GM18498 (cell line): ENCODE measurements at regions not wholly inside any gene's neighbourhood (a gene's known extent, or its start where the extent isn't known, plus 50 kb on each side); places are given as distances from the start of the nearest gene placed in this dataset.

ENCODE experiments used
- ATAC-seq: cut with Tn5 transposase; IDR thresholded peaks from one replicate; pipeline ENCODE4 v1.9.1; 2021; ENCODE audit warnings: mild to moderate bottlenecking, moderate library complexity; ENCODE audit not compliant: unreplicated experiment

DNA sequence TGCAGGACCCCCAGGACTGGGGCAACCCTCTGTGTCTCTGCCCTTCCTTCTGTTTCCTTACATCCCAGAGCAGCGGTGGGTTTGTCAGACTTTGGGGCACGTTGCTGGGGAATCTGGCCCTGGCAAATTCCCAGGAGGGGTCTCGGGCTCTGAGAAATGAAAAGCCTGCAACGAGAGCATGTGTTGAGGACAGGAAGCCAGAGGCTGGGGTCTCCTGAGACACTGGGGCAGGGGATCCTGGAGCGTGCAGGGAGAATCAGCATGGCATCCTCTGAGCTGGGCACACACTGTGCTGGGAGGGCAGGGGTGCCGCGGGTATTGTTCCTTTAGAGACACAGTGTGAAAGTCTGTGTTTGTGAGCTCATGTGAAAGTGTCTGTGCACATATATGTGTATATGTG is 279.9 kb upstream of the PPP2R2D start:
- ATAC-seq = no peak

DNA sequence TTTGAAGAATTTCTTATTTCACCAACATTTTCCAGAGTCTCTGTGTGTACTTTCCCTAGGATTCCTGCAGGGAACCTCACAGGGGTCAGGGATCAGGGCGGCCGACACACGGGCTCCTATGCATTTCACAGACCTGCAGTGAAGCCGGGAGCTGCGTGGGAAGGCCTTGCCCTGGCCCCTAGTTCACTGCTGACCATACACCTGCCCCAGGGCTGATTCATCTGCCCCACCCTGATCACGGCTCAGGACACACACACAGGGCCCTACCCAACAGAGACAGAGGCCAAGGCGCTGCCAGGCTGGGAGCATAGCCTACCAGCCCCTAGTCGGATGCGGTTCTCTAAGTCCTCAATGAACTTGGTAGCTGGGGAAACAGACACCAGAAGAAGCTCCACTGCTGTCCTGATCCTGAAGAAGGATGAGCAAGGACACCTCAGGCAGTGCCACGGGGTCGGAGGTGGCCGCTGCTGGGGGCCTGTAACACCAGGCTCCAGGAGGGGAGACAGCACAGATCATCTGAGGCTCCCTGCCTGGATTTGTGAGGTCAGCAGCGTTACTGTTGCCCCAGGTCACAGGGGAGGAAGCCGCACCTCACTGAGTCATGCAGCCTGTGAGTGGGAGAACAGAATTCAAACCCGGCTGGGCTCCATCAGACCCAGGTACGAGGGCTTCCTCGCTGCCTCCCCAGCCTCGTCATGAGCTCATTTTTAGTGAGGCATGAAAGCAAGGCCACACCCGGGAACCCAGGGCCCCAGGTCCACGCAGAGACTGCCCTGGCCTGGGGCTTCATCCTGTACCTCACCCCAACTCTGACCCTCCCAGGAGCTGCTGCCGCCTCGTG is 278.8 kb upstream of the PPP2R2D start:
- no peak for ATAC-seq

DNA sequence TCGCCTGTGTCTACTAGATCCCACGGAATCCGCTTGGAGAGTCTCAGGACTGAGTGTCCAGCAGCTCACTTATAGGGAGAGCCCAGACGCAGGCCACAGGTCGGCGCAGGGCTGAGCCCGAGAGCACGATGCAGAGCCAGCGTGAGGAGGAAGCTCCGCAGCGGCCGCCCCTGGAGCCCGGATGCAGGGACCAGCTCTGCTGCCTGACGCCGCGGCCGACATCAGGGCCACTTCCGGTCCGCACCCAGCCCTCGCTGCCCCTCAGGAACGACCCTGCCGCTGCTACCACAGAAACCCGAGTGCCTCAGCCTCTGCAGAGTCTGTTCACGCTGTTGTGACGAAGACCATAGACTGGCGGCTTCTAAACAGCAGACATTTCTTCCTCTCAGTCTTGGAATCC is 275.8 kb upstream of the PPP2R2D start:
- no peak for ATAC-seq

DNA sequence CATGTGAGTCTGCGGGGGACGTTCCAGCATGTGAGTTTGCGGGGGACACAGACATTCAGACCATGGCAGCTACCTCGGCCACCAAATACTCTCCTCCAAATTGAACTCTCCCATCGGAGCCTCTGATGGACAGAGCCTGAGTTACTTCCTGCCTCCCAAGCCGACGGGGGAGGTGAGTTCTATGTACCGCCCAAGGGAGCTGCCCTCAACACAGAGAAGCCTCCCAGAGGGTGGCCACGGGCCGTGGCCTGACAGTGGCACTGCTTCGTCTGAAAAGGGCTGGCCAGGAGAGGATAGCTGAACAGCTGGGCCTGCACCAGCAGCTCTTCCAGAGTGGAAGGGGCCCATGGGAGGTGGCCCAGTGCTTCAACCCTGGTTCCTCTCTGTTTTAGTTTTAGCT is 274.5 kb upstream of the PPP2R2D start:
- no peak for ATAC-seq

DNA sequence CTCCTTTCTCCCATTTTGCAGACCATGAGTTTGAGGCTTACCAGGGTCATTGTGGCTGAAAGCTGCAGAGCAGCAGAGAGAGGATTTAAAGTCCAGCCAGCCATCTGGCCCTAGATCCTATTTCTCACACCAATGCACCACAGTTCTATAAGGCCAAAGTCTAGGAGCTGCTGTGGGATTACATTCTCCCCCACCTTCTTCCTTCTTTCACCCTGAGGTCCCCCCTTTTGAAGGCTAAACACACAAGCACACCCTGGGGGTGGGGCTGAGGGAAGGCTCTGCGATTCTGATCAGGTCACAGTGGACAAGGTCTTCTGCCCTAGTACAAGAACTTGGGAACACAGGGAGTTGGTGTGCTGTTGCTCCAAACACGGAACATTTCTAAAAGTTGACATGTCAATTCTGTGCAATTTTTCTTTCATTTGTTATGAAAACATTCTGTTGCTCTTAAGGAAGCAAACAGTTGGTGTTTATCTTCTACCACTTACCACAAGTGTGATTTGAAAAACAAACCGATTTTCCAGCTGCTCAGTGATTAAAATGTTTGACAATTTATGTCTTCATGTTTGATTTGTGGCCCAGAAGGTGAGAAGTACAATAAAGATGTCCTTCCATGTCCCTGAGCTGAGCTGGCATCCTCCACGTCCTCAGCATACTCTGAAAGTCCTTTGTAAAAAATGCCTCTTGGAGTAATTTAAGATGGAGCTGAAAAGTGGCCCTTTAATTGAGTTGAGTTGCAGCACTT is 271.6 kb upstream of the PPP2R2D start:
- no peak for ATAC-seq

DNA sequence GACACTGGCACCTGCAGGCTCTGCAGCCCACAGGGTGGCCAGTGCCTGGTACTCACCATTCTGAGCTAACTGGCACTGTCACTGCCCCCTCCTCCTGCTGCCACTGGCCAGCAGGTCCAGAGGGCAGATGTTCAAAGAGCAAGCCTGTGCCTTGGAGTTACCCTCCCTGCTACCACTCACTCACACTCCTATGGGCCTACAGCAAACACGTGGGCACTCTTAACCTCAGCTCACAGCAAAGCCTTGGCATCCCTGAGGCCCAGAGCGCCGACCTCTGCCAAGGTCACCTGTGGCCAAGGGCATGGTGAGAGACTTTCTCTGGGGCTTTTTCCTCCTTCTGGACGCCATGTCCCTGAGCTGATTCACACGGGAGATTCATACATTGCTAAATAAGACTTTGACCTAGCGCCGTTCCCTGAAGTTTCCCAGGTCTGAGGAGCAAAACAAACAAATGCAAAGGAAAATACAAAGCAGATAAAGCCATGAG is 270.0 kb upstream of the PPP2R2D start:
- no peak for ATAC-seq

DNA sequence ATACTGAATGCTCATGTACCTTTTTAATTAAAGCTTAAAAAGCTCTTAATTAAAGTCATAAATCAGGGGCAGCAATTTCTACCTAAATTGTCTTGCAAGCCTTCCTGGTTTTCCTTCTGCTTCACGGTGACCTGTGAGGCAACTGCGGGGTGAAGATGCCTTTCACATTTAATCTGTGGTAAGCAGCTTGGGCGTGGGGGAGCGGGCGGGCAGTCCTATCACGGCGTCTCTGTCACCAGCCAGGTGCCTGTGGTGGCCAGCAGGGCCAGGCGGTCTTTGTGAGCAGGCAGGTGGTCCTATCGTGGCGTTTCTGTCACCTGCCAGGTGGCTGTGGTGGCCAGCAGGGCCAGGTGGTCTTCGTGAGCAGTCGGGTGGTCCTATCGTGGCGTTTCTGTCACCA is 269.2 kb upstream of the PPP2R2D start:
- ATAC-seq = no peak

DNA sequence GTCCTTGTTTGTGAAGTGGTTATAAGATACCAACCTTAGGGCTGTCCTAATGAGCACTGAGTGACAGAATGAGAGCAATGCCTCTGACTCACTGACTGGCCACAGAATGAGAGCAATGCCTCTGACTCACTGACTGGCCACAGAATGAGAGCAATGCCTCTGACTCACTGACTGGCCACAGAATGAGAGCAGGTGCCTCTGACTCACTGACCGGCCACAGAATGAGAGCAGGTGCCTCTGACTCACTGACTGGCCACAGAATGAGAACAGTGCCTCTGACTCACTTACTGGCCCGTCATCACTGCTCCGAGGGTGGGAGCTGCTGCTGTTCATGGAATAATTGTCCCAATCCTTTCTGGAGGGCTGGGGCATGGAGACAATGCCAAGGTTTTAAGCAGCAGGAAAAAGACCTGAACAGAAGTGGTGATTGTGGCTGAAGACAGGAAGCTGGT is 265.2 kb upstream of the PPP2R2D start:
- no peak for ATAC-seq

DNA sequence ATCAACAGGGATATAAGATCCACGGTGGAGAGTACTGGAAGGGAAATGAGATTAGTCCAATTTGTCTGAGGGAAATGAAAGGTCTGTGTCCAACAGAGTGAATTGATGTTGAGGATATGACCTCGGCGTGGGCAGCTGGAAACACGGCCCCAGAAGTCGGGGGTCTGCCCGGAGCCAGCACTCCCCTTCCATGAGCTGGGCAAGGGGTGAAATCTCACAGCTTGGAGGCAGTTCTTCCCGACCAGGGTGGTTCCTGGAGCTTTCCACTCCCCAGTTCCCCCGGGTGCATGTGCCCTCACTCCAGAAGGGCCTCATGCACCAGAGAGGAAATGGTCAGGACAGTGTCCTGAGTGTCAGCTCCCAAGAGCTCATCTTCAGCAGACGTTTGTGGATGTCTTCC is 264.7 kb upstream of the PPP2R2D start:
- ATAC-seq = no peak

DNA sequence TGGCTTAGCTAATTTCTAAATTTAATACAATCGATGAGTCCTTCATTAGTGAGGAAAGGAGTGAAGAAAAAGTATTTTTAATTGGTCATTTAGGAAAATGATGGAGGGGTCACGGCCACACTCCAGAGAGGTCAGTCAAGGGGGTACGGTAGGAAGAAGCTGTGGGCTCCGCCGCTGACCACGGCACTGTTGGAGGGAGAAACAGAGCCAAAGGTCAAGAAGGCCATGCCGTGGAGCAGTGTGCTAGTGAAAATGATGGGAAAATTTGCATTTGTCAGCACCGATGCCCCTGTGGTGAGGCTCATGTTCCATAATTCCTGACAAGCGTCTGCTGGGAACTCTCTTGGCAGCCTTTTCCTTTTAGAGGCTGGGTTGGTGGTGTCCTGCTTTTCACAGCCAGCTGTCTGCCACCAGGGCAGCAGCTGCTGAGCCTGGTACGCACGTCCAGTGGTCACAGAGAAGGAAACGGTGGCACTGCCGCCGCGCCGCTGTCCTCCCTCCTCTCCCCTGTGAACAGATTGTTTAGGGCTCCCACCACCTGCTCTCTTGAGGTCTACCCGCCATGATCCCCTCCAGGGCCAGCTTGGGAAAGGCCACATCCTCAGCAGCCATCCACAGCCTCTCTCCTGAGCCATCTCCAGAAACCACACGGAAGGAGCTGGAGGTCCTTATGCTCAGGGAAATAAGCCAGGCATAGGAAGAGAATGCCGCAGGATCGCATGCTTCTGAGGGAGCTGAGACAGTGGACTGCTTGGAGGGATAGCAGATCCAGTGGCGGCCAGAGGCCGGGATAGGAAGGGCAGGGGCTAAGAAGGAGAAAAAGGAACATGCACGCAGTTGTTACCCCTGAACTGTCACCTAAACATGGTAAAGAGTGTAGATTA is 263.7 kb upstream of the PPP2R2D start:
- ATAC-seq = no peak

DNA sequence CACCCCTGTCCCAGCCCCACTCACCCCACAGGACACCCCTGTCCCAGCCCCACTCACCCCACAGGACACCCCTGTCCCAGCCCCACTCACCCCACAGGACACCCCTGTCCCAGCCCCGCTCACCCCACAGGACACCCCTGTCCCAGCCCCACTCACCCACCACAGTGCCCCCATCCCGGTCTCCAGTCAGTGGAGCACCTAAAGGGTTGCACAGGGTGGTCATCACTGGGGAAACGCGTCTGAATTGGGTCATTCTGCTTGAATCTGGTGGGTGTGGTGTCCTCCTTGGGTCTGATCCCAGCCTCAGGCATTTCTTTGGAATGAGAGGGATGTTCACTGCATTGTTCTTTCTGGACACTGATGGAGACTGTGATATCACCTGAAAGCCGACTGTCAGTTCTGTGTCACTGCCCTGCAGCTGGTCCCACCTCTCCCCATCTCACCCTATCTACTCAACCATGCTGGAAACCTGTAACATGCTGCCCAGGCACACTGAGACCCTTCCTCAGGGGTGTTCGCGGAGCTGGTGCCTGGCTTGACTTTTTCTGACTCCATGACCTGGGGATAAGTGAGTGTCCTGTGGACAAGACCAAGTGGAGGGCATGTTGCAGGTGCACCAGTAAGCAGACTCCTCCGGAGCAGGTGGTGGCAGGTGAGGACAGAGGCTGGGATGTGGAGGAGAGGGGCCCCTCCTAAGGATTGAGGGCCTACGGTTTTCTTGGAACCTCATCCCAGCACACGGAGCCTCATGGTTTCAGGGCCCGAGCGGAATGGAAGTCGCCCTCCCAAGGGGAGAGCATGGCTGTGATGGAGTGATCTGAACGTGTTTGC is 262.5 kb upstream of the PPP2R2D start:
- ATAC-seq = no peak

DNA sequence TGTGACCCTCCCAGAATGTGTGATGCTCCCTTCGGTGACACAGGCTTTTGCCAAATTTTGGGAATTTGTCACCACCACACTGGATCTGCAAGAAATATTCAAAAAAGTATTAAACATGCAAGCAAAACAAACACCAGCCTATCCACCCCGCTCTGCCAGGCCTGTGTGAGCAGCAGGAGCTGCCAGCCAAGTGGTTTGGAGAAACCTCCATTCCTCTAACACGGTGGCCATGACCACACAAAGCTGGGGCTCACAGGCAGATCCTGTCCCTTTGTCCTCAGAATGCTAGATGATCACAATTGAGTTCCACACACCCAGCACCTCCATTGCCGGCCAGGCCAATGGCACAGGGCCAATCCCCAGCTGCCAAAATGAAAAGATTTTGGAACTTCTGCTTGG is 261.9 kb upstream of the PPP2R2D start:
- ATAC-seq = no peak

DNA sequence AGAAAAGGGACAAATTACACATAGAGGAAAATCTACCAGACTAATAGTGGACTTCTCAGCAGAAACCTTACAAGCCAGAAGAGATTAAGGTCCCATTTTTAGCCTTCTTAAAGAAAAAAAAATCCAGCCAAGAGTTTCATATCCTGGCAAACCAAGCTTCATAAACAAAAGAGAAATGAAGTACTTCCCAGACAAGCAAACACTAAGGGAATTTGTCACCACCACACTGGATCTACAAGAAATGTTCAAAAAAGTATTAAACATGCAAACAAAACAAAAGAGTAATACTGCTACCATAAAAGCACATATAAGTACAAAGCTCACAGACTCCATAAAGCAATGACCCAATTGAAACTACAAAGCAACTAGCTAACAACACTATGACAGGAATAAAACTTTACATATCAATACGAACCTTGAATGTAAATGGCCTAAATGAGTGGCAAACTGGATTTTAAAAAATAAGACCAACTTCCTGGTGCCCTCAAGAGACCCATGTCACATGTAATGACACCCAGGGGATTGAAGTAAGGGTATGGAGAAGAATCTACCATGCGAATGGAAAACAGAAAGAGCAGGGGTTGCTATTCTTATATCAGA is 260.7 kb upstream of the PPP2R2D start:
- no peak for ATAC-seq

DNA sequence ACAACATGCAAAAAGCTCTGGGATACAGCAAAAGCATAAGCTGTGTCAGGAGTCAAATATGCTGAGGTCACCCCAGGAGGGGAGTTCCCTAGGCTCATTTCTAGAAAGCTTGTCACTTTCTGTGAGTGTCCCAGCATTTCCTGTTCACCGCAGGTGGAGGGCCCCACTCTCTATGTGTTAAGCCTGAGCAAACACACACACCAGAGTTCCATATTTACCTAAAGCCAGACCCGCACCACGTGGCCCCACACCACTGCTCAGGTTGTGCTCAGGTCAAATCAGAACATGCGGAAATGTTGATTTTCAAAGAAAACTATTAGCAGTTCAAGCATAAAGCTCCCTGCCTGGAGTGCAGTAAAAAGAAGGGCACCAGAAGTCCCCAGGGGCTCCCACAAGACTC is 259.6 kb upstream of the PPP2R2D start:
- ATAC-seq = peak; percentile 98

DNA sequence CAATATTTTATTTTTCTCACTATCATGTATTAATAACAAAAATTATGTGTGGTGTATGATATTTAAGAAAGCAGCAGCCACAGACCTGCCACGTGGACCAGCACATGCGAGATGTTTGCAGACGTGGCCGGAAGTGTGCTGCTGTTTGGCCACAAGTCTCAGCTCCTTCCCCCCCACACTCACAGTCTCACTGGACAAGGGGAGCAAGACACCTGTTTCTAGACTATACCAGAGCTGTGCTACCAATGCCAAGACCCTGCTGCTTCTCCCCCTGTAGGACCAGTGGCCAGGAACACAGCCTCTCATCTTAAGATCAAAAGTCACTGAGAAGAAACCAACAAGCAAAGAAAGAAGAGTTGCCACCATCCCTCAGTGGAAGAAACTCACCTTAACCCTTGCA is 258.9 kb upstream of the PPP2R2D start:
- ATAC-seq = no peak

DNA sequence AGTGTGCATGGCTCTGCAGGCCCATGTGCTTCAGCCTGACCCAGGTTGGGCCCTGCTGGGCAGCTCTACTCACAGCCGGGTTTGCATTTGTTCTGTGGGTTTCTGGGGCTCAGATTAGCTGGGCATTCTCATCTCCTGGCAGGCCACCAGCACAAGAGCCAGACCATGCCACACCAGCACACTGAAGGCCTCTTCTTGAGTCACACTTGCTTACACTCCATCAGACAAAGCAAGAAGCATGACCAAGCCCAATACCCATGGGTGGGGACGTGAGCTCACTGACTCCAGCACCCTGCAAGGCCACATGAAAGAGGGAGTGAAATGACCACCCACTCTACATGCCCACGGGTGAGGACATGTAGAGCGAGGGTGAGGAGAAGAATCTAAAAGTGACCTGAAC is 257.8 kb upstream of the PPP2R2D start:
- no peak for ATAC-seq

DNA sequence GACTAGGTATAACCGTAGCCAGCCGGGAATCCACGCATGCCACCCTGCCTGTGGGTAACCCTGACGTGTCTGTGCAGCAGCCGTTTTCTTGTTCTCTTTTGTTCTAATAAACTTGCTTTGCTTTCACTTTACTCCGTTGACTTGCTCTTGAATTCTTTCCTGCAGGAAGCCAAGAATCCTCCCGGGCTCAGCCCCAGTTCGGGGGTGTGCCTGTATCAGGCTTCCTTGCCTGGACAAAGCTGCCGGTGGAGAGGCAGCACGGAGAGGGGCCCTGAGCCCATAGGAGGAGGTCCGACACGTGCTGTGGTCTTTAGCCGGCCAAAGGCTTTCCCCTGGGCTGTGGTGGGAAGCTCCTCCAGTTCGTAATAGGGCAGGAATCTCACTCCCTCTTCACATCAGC is 256.5 kb upstream of the PPP2R2D start:
- no peak for ATAC-seq

DNA sequence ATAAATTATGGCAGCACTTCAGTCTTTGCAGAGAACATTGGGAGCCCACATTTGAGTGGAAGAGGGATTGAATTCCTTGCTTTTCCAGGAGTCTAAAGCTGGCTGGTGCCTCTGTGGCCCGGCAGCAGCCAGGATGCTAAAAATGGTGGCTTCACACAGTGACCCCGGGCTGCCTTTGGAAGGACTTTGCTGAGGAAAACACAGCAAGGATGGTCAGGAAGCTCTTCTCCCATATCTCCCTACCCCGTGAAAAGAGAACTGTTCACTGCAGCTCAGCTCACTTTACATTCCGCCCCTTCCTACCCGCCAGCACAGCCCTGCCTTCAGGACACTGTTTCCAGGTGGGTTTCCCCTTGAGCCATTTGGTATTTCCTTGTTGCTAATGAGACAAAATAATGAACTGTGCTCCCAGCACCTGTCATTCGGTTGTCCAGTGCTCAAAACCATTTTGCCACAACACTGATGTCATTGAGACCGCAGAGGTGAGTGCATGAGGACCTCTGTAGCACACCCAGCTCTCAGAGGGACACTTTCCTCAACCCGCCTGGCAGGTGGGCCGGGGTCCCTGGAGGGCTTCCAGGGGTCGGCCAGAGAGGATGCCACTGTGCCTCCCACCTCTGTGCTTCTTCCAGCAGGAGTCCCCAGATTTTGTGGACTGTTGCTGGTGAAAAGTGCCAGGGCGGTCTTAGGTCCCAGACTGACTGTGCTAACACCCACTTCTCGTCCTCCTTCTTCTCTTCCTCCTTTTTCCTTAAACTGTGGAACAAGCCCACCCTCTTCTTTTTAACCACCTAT is 255.7 kb upstream of the PPP2R2D start:
- no peak for ATAC-seq

DNA sequence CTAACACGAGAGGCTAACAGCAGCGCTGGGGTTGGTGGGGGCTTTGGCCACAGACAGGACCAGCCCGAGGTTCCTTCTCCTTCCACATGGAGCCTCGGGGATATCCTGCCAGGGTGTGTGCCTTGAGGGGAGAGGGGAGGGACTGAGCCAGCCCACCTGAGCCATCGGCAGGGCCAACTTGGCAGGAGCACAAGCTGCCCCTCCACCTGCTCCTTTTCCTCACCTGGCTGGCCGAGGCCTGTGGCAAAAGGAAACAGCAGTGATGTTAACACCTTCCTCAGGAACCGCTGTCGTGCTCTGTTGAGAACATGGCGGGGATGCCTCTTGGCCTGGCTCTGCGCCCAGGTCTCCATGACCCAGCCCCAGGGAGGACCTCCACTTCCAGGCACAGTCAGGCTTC is 255.1 kb upstream of the PPP2R2D start:
- ATAC-seq = no peak
